Uterus (tissue), 2 donors: ENCODE measurements at regions not wholly inside any gene's neighbourhood (a gene's known extent, or its start where the extent isn't known, plus 50 kb on each side); places are given as distances from the start of the nearest gene placed in this dataset.

Source experiments
- CTCF ChIP-seq, 4 experiments: fragments of 200-600 bp in 2 of 4; fragments of 450-650 bp in 2 of 4; sonication (generic) in 2 of 4; IDR thresholded peaks; one replicate each; pipeline ENCODE4 v1.5.1; 2016 to 2019; ENCODE audit warnings: antibody characterized with exemption in 4 of 4, mild to moderate bottlenecking in 2 of 4, moderate library complexity in 1 of 4
- POLR2A ChIP-seq, 2 donors: fragments of 450-650 bp; IDR thresholded peaks; one replicate each; pipeline ENCODE4 v1.6.1; 2016; ENCODE audit warnings: antibody characterized with exemption in 2 of 2, mild to moderate bottlenecking in 1 of 2, moderate library complexity in 1 of 2

DNA sequence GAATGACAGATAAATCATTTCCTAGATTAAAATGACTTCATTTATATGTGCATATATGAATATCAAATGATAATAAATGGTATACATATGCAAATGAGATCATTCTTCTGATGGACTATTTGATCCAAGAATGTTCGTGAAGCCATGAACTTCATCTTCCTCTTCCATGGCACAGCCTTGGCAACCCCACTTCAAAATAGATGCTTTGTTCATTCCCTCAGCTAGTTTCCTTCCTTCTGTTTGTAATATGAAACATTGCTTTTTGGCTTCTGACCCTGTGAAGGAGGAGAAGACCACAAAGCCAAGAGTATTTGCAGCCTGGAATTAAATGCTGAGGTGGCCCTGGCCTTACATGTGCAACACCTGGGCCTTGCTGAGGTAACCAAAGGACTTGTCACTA is 106.8 kb upstream of the LIFR start:
- TF ChIP-seq CTCF (IDR thresholded peaks at IDR 0.05) (no peak), POLR2A (IDR thresholded peaks at IDR 0.05) (no peak)
